Trophoblast cell (in vitro differentiated cells and primary cell): ENCODE measurements at regions not wholly inside any gene's neighbourhood (a gene's known extent, or its start where the extent isn't known, plus 50 kb on each side); places are given as distances from the start of the nearest gene placed in this dataset.

ENCODE experiments used
- DNase-seq, 2 donors: peaks; one replicate each; pipeline ENCODE4 v3.0.0-alpha.2; 2016
- H2AFZ ChIP-seq: 2 replicates; pipeline ENCODE4 v1.6.1; 2013; ENCODE audit warnings: low read length, moderate library complexity, mild to moderate bottlenecking; ENCODE audit not compliant: insufficient read depth, poor library complexity
- H2AK5ac ChIP-seq: 2 replicates; pipeline ENCODE4 v1.6.1; 2013; ENCODE audit warnings: mild to moderate bottlenecking, low read length
- H2BK120ac ChIP-seq: 2 replicates; pipeline ENCODE4 v1.6.1; 2013; ENCODE audit warnings: low read length, mild to moderate bottlenecking, moderate library complexity; ENCODE audit not compliant: insufficient read depth, poor library complexity
- H2BK12ac ChIP-seq: 2 replicates; pipeline ENCODE4 v1.6.1; 2013; ENCODE audit warnings: mild to moderate bottlenecking, low read length, moderate library complexity
- H2BK5ac ChIP-seq: 2 replicates; pipeline ENCODE4 v1.6.1; 2013; ENCODE audit warnings: low read length, low read depth, moderate library complexity, mild to moderate bottlenecking; ENCODE audit not compliant: poor library complexity
- H3K14ac ChIP-seq: 2 replicates; pipeline ENCODE4 v1.6.1; 2013; ENCODE audit warnings: mild to moderate bottlenecking, low read length
- H3K18ac ChIP-seq: 2 replicates; pipeline ENCODE4 v1.6.1; 2013; ENCODE audit warnings: mild to moderate bottlenecking, low read length
- H3K23ac ChIP-seq: 2 replicates; pipeline ENCODE4 v1.6.1; 2013; ENCODE audit warnings: low read length
- H3K27ac ChIP-seq: 2 replicates; pipeline ENCODE4 v1.5.1; 2013; ENCODE audit warnings: low read depth, mild to moderate bottlenecking, inconsistent platforms, low read length, moderate library complexity
- H3K27me3 ChIP-seq: 2 replicates; pipeline ENCODE4 v1.6.1; 2013; ENCODE audit warnings: inconsistent platforms, mild to moderate bottlenecking, low read length, moderate library complexity; ENCODE audit not compliant: insufficient read depth
- H3K36me3 ChIP-seq, 2 experiments: 1 replicate in 1 of 2; 2 replicates in 1 of 2; pipeline ENCODE4 v1.6.1; 2013; ENCODE audit warnings: low read length in 2 of 2, mild to moderate bottlenecking in 2 of 2, moderate library complexity in 1 of 2; ENCODE audit not compliant: insufficient read depth in 2 of 2, control insufficient read depth in 1 of 2
- H3K4ac ChIP-seq: 2 replicates; pipeline ENCODE4 v1.6.1; 2013; ENCODE audit warnings: low read depth, mild to moderate bottlenecking, low read length, moderate library complexity
- H3K4me1 ChIP-seq, 2 experiments: 1 replicate in 1 of 2; 2 replicates in 1 of 2; pipeline ENCODE4 v1.6.1; 2013; ENCODE audit warnings: low read length in 2 of 2, mild to moderate bottlenecking in 2 of 2, moderate library complexity in 1 of 2; ENCODE audit not compliant: insufficient read depth in 2 of 2, control insufficient read depth in 1 of 2
- H3K4me2 ChIP-seq: 2 replicates; pipeline ENCODE4 v1.6.1; 2013; ENCODE audit warnings: inconsistent platforms, mild to moderate bottlenecking, low read length, moderate library complexity
- H3K4me3 ChIP-seq: 2 replicates; pipeline ENCODE4 v1.5.1; 2013; ENCODE audit warnings: mild to moderate bottlenecking, low read depth, low read length, inconsistent platforms
- H3K79me1 ChIP-seq: one replicate; pipeline ENCODE4 v1.6.1; 2013; ENCODE audit warnings: low read length
- H3K79me2 ChIP-seq: 2 replicates; pipeline ENCODE4 v1.6.1; 2013; ENCODE audit warnings: low read length, mild to moderate bottlenecking; ENCODE audit not compliant: control insufficient read depth, insufficient read depth, poor library complexity
- H3K9ac ChIP-seq: 2 replicates; pipeline ENCODE4 v1.6.1; 2013; ENCODE audit warnings: mild to moderate bottlenecking, low read length
- H3K9me3 ChIP-seq: 2 replicates; pipeline ENCODE4 v1.6.1; 2013; ENCODE audit warnings: low read depth, mild to moderate bottlenecking, control low read depth, inconsistent platforms, low read length; ENCODE audit not compliant: insufficient read depth
- H4K12ac ChIP-seq: 2 replicates; pipeline ENCODE4 v1.6.1; 2013; ENCODE audit warnings: low read depth, mild to moderate bottlenecking, low read length, moderate library complexity
- H4K8ac ChIP-seq: 2 replicates; pipeline ENCODE4 v1.6.1; 2013; ENCODE audit warnings: low read depth, mild to moderate bottlenecking, low read length, moderate library complexity
- H4K91ac ChIP-seq: one replicate; pipeline ENCODE4 v1.6.1; 2013; ENCODE audit warnings: low read depth, mild to moderate bottlenecking, low read length, moderate library complexity
- WGBS: extraction: QIAGEN DNeasy Blood & Tissue Kit; methylation state at CpG from one replicate; pipeline ENCODE4 v1.1.7; 2013; ENCODE audit warnings: missing lambda C conversion rate; ENCODE audit not compliant: insufficient read length, insufficient coverage; ENCODE audit errors: extremely low coverage; 5-methylcytosine and 5-hydroxymethylcytosine counted together

DNA sequence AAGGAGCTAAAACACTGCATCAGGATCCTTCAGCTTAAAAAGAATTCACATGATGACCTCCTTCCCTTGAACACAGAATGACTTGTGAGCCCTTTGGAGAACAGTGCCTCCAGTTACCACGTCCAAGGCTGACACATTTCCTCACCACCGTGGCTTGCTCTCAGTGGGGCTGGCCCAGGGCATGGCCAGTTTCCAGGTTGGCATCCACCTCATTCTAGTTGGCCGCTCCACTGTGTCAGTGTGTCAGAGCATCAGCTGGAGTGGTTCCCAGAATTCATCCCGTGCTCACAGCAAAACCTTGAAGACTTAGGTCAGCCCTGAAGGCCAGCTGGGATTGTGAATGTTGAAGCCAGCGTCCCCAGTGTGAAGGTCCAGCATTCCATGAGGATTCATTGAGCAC, 158.5 kb downstream of the INSIG2 start:
- H3K9ac ChIP-seq: no peak overlapping the region
- no peak overlapping the region for H2BK120ac ChIP-seq
- H4K8ac ChIP-seq: no peak overlapping the region
- H3K4me1 ChIP-seq: peaks cover 0 to 13% of the 10 kb centered on the region in 2 experiments
- H4K91ac ChIP-seq: no peak overlapping the region
- no peak overlapping the region for H3K4me2 ChIP-seq
- H3K18ac ChIP-seq: no peak overlapping the region
- no peaks in the 10 kb centered on the region for H3K36me3 ChIP-seq
- no peaks in the 10 kb centered on the region for H3K79me2 ChIP-seq
- H2AFZ ChIP-seq: no peak overlapping the region
- no peak overlapping the region for H3K4me3 ChIP-seq
- no peak overlapping the region for H2BK12ac ChIP-seq
- H3K4ac ChIP-seq: no peak overlapping the region
- peaks cover 3% of the 10 kb centered on the region for H3K9me3 ChIP-seq
- no peak overlapping the region for H3K23ac ChIP-seq
- no peak overlapping the region for H2BK5ac ChIP-seq
- no peaks in the 10 kb centered on the region for H3K79me1 ChIP-seq
- no peak overlapping the region for H2AK5ac ChIP-seq
- H3K27ac ChIP-seq: no peak overlapping the region
- no CpG with 5 or more reads among the region's 5 CpGs for WGBS
- DNase-seq: no peak
- H3K27me3 ChIP-seq: no peaks in the 10 kb centered on the region
- H3K14ac ChIP-seq: no peak overlapping the region
- H4K12ac ChIP-seq: no peak overlapping the region

- H3K79me2 ChIP-seq: no peaks in the 10 kb centered on the region
- peaks cover 3% of the 10 kb centered on the region for H3K9me3 ChIP-seq
- H2BK120ac ChIP-seq: no peak overlapping the region
- H4K12ac ChIP-seq: no peak overlapping the region
- no peak overlapping the region for H3K27ac ChIP-seq
- no peak overlapping the region for H3K9ac ChIP-seq
- no peak overlapping the region for H3K14ac ChIP-seq
- no CpG with 5 or more reads among the region's 4 CpGs for WGBS
- H2BK5ac ChIP-seq: no peak overlapping the region
- no peak overlapping the region for H4K91ac ChIP-seq
- H3K27me3 ChIP-seq: no peaks in the 10 kb centered on the region
- no peaks in the 10 kb centered on the region for H3K79me1 ChIP-seq
- H3K4me3 ChIP-seq: no peak overlapping the region
- no peak overlapping the region for H3K18ac ChIP-seq
- DNase-seq: no peak
- H3K4me2 ChIP-seq: no peak overlapping the region
- no peak overlapping the region for H3K23ac ChIP-seq
- H3K36me3 ChIP-seq: no peaks in the 10 kb centered on the region
- peaks cover 0 to 13% of the 10 kb centered on the region in 2 experiments for H3K4me1 ChIP-seq
- H4K8ac ChIP-seq: no peak overlapping the region
- H3K4ac ChIP-seq: no peak overlapping the region
- H2AFZ ChIP-seq: no peak overlapping the region
- H2AK5ac ChIP-seq: no peak overlapping the region
- no peak overlapping the region for H2BK12ac ChIP-seq
Measured at GRCh38 chr2:118246079-118246478, 157.8 kb downstream of the INSIG2 start.

DNA sequence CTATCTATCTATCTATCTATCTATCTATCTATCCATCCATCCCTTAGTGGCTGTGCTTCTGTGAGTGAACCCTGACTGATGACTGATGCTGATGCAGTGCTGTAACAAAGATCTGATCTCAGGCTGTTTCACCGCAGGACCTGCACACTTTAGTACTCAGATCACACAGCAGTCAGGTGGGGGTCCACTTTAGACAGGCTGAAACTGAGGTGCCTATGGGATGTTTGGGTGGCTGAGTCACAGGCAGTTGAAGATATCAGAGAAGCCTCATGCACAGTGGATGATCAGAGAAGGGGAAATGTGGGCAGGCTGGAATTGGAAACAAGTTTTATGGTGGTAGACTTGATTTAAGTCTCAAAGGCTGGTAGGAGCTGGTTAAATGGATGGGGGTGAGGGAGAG, 156.4 kb downstream of the INSIG2 start:
- Histone ChIP-seq H3K79me2 (no peaks in the 10 kb centered on the region), H2AK5ac (no peak overlapping the region), H3K4me1 (peaks cover 0 to 8% of the 10 kb centered on the region in 2 experiments), H3K23ac (no peak overlapping the region), H3K4ac (no peak overlapping the region), H4K8ac (no peak overlapping the region), H3K14ac (no peak overlapping the region), H2AFZ (no peak overlapping the region), H3K9ac (no peak overlapping the region), H3K4me3 (no peak overlapping the region), H3K36me3 (no peaks in the 10 kb centered on the region), H3K18ac (no peak overlapping the region), H4K12ac (no peak overlapping the region), H3K79me1 (no peaks in the 10 kb centered on the region), H4K91ac (no peak overlapping the region), H3K27me3 (no peaks in the 10 kb centered on the region), H2BK12ac (no peak overlapping the region), H3K27ac (no peak overlapping the region), H2BK120ac (no peak overlapping the region), H3K9me3 (peaks cover 3% of the 10 kb centered on the region), H2BK5ac (no peak overlapping the region), H3K4me2 (no peak overlapping the region)
- no peak for DNase-seq
- no CpG with 5 or more reads among the region's 1 CpG for WGBS

DNA sequence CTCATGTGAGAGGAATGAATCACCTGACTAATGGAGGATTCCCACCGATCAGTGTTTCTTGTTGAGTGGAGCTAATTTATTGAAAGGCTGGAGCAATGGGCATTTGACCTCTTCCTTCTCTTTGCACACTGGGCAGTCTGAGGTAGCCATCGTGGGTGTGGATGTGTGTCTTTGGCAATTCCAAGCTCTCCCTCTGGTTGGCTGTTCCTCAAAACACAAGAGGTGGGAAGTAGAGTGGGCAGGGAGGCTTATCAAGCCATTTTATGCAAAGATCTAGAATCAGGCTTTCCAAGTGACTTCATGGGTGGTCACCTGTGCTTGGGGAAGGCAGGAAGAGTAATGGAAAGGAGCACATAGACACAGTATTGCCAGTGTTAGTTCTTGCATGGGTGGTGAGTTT, 154.8 kb downstream of the INSIG2 start:
- Histone ChIP-seq H3K4me1 (peaks cover 0 to 7% of the 10 kb centered on the region in 2 experiments), H4K91ac (no peak overlapping the region), H3K4me3 (no peak overlapping the region), H3K18ac (no peak overlapping the region), H3K4ac (no peak overlapping the region), H2BK12ac (no peak overlapping the region), H3K36me3 (no peaks in the 10 kb centered on the region), H3K27me3 (no peaks in the 10 kb centered on the region), H2BK5ac (no peak overlapping the region), H3K79me1 (no peaks in the 10 kb centered on the region), H3K4me2 (no peak overlapping the region), H3K27ac (no peak overlapping the region), H3K9me3 (peaks cover 3% of the 10 kb centered on the region), H3K14ac (no peak overlapping the region), H3K23ac (no peak overlapping the region), H2AK5ac (no peak overlapping the region), H3K9ac (no peak overlapping the region), H3K79me2 (no peaks in the 10 kb centered on the region), H4K12ac (no peak overlapping the region), H2AFZ (no peak overlapping the region), H4K8ac (no peak overlapping the region), H2BK120ac (no peak overlapping the region)
- no peak for DNase-seq
- no CpG with 5 or more reads among the region's 2 CpGs for WGBS
